Osteoblast (primary cell): ENCODE measurements at regions not wholly inside any gene's neighbourhood (a gene's known extent, or its start where the extent isn't known, plus 50 kb on each side); places are given as distances from the start of the nearest gene placed in this dataset.

ENCODE experiments used
- DNase-seq: peaks from one replicate; pipeline ENCODE4 v3.0.0; 2011; ENCODE audit warnings: low spot score, mixed read lengths; ENCODE audit not compliant: insufficient read length; ENCODE audit errors: missing footprints
- H2AFZ ChIP-seq: 2 replicates; pipeline ENCODE4 v1.6.0; 2011; ENCODE audit warnings: mild to moderate bottlenecking, low read length
- H3K27ac ChIP-seq: 2 replicates; pipeline ENCODE4 v1.5.1; 2011; ENCODE audit warnings: mild to moderate bottlenecking, low read depth, low read length, moderate library complexity
- H3K27me3 ChIP-seq: 2 replicates; pipeline ENCODE4 v1.6.0; 2012; ENCODE audit warnings: mild to moderate bottlenecking, control low read depth, inconsistent platforms, low read length, moderate library complexity; ENCODE audit not compliant: insufficient read depth
- H3K36me3 ChIP-seq: 2 replicates; pipeline ENCODE4 v1.5.1; 2011; ENCODE audit warnings: mild to moderate bottlenecking, low read length, control low read depth, moderate library complexity; ENCODE audit not compliant: insufficient read depth
- H3K4me1 ChIP-seq: 2 replicates; pipeline ENCODE4 v1.5.1; 2011; ENCODE audit warnings: mild to moderate bottlenecking, low read length, control low read depth, moderate library complexity; ENCODE audit not compliant: insufficient read depth
- H3K4me2 ChIP-seq: 2 replicates; pipeline ENCODE4 v1.6.0; 2011; ENCODE audit warnings: mild to moderate bottlenecking, low read length; ENCODE audit not compliant: insufficient read depth
- H3K4me3 ChIP-seq: fragments of 200-600 bp; sonication (generic); 3 replicates; pipeline ENCODE4 v1.5.1; 2012; ENCODE audit warnings: mild to moderate bottlenecking, low read length, inconsistent platforms; ENCODE audit not compliant: insufficient read depth
- H3K79me2 ChIP-seq: 2 replicates; pipeline ENCODE4 v1.6.0; 2012; ENCODE audit warnings: mild to moderate bottlenecking, low read length, control low read depth, inconsistent platforms; ENCODE audit not compliant: insufficient read depth
- H3K9me3 ChIP-seq: 2 replicates; pipeline ENCODE4 v1.5.1; 2011; ENCODE audit warnings: low read depth, low read length, control low read depth
- H4K20me1 ChIP-seq: 2 replicates; pipeline ENCODE4 v1.6.0; 2012; ENCODE audit warnings: mild to moderate bottlenecking, low read length, control low read depth; ENCODE audit not compliant: insufficient read depth
- TF ChIP-seq, protein P1 (sequence below): IDR thresholded peaks from 2 replicates; pipeline ENCODE4 v1.5.1; 2011; ENCODE audit warnings: mild to moderate bottlenecking, low read depth, low read length, moderate library complexity; ENCODE audit errors: extremely low read depth

DNA sequence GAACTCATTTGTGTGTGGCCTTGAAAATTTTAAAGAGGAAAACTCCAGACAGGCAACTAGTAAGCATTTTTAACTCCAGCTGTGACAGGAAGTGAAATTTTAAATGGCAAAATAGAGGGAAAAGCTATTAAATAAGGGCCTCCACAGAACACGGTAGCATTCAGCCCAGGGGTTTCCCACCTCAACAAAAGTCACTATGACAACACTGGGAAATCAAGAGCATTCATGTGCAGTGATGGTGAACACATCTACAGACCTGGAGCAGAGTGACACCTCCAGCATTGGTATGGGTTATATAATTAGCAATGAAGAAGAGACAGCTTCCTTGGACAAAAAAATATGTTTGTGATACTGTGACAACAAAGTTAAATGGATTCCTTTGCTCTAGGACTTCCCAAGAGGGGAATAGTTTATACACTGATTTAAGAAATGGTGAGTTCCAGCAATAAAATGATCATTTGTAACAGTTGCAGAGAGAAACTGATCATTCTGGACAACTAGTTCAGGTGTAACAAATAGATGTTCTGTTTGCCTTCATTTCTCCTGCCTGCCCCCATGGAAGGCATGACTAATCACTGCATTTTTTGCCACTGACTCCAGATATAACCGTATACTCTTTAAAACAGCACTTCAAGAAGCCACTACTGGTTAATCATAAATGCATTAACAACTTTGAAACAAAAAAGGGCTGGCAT lies 93.3 kb upstream of the SLC44A1 start:
- Histone ChIP-seq H3K4me2 (peak overlapping the region; percentile 32), H3K9me3 (no peaks in the 10 kb centered on the region), H4K20me1 (no peaks in the 10 kb centered on the region), H3K4me1 (peaks cover 13% of the 10 kb centered on the region), H3K4me3 (no peak overlapping the region), H3K36me3 (no peaks in the 10 kb centered on the region), H3K27me3 (no peaks in the 10 kb centered on the region), H2AFZ (peak overlapping the region; percentile 35), H3K27ac (peak overlapping the region; percentile 8), H3K79me2 (no peaks in the 10 kb centered on the region)
- TF ChIP-seq, protein P1, sequence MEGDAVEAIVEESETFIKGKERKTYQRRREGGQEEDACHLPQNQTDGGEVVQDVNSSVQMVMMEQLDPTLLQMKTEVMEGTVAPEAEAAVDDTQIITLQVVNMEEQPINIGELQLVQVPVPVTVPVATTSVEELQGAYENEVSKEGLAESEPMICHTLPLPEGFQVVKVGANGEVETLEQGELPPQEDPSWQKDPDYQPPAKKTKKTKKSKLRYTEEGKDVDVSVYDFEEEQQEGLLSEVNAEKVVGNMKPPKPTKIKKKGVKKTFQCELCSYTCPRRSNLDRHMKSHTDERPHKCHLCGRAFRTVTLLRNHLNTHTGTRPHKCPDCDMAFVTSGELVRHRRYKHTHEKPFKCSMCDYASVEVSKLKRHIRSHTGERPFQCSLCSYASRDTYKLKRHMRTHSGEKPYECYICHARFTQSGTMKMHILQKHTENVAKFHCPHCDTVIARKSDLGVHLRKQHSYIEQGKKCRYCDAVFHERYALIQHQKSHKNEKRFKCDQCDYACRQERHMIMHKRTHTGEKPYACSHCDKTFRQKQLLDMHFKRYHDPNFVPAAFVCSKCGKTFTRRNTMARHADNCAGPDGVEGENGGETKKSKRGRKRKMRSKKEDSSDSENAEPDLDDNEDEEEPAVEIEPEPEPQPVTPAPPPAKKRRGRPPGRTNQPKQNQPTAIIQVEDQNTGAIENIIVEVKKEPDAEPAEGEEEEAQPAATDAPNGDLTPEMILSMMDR: no peak
- DNase-seq: peak; percentile 67

DNA sequence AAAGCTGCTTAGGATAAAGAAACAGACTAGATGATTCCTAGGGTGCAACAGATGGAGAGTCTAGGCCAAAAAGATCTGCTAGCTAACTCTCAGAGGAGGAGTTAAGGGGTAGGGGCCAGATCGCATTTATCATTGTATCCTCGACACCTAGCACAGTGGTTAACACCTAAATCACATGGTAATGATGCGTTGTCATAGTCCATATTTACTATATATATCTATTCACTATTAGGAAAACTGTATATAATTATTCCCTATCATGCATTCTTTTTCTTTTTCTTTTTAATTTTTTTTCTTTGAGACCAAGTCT lies 92.8 kb upstream of the SLC44A1 start:
- Histone ChIP-seq H3K9me3 (no peaks in the 10 kb centered on the region), H3K79me2 (no peaks in the 10 kb centered on the region), H3K36me3 (no peaks in the 10 kb centered on the region), H2AFZ (peak overlapping the region; percentile 35), H3K27ac (no peak overlapping the region), H3K27me3 (no peaks in the 10 kb centered on the region), H3K4me1 (peaks cover 13% of the 10 kb centered on the region), H3K4me2 (peak overlapping the region; percentile 32), H3K4me3 (no peak overlapping the region), H4K20me1 (no peaks in the 10 kb centered on the region)
- no peak for DNase-seq
- TF ChIP-seq, protein P1: no peak

DNA sequence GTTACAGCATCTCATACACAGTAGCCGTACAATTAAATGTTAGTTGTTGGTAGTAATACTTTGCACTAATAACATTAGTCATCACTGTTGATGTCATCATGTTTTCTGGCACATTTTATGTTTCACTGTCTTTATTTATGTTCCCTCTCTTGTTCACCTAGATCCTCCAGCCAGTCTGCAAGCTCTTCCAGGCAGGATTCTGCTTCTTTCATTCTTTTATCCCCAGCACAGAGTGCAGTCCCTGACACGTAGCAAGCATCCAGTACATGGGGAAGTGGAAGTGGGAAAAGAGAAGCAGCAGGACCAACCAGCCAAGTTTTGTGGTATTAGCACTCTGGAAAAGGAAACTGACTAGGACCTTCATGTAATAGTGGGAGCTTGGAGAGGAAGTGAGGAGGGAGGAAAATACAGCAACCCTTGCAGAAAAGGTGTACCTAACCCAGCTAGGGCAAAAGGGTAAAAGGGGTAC lies 89.7 kb upstream of the SLC44A1 start:
- no peak overlapping the region for H3K4me3 ChIP-seq
- no peaks in the 10 kb centered on the region for H3K27me3 ChIP-seq
- H3K36me3 ChIP-seq: no peaks in the 10 kb centered on the region
- peaks cover 13% of the 10 kb centered on the region for H3K4me1 ChIP-seq
- no peaks in the 10 kb centered on the region for H3K9me3 ChIP-seq
- no peaks in the 10 kb centered on the region for H4K20me1 ChIP-seq
- DNase-seq: peak; percentile 3
- TF ChIP-seq, protein P1: no peak
- H2AFZ ChIP-seq: peak overlapping the region; percentile 12
- H3K4me2 ChIP-seq: no peak overlapping the region
- H3K79me2 ChIP-seq: no peaks in the 10 kb centered on the region
- no peak overlapping the region for H3K27ac ChIP-seq

DNA sequence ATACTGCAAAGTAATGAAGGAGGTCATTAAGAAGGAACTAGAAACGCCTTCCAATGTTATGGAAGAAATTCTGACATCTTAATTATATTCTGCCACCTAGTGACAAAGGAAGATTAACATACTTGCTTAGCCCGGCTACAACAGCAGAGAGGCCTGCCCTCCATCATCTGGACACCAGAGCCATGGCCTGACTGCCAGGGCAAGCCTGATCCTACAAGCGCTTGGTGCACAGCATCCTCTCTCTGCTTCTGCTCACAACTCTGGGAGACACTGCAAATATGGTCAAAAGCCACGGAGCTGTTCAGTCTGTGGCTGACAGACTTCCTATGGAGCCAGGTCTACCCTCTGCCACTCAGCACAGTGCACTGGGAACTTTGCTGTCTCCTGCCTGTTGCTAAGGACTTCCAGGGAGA lies 87.3 kb upstream of the SLC44A1 start:
- TF ChIP-seq, protein P1: peak; percentile 58
- Histone ChIP-seq H4K20me1 (no peaks in the 10 kb centered on the region), H3K27me3 (no peaks in the 10 kb centered on the region), H3K4me3 (no peak overlapping the region), H3K4me1 (peaks cover 3% of the 10 kb centered on the region), H3K9me3 (no peaks in the 10 kb centered on the region), H3K36me3 (no peaks in the 10 kb centered on the region), H3K79me2 (no peaks in the 10 kb centered on the region), H3K4me2 (no peak overlapping the region), H2AFZ (peak overlapping the region; percentile 32), H3K27ac (no peak overlapping the region)
- peak; percentile 65 for DNase-seq
